AG09319 (cell line): ENCODE measurements at regions not wholly inside any gene's neighbourhood (a gene's known extent, or its start where the extent isn't known, plus 50 kb on each side); places are given as distances from the start of the nearest gene placed in this dataset.
A peak's percentile ranks its signal among the peaks of the same experiment; 100 is the strongest.

Experiments
- DNase-seq: peaks from one replicate; pipeline ENCODE4 v3.0.0-alpha.2; 2010; ENCODE audit warnings: low read depth; ENCODE audit errors: extremely low read depth
- TF ChIP-seq, protein P1 (sequence below): IDR thresholded peaks from 2 replicates; pipeline ENCODE4 v1.5.1; 2011; ENCODE audit warnings: low read depth, mild to moderate bottlenecking, inconsistent platforms, low read length, moderate library complexity

DNA sequence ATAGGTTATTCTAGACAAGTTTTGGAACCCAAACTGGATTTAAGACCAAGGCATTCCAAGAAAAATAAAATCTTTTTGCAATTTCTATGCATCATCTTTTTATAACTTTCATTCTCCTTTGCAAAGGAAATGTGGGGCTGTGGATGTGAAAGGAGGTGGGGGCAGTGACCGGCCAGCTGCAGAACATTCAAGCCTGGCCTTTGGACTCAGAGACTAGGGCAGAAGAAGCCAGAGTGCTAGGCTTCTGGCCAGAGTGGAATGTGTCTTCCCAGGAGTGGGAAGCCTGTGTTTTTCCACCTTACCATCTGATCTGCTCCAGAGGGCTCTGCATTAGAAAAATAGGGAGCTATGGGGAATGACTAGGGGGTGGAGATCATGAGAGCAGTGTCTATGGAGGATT, 148.5 kb downstream of the C9orf152 start:
- TF ChIP-seq, protein P1, sequence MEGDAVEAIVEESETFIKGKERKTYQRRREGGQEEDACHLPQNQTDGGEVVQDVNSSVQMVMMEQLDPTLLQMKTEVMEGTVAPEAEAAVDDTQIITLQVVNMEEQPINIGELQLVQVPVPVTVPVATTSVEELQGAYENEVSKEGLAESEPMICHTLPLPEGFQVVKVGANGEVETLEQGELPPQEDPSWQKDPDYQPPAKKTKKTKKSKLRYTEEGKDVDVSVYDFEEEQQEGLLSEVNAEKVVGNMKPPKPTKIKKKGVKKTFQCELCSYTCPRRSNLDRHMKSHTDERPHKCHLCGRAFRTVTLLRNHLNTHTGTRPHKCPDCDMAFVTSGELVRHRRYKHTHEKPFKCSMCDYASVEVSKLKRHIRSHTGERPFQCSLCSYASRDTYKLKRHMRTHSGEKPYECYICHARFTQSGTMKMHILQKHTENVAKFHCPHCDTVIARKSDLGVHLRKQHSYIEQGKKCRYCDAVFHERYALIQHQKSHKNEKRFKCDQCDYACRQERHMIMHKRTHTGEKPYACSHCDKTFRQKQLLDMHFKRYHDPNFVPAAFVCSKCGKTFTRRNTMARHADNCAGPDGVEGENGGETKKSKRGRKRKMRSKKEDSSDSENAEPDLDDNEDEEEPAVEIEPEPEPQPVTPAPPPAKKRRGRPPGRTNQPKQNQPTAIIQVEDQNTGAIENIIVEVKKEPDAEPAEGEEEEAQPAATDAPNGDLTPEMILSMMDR, result no peak
- no peak for DNase-seq

DNA sequence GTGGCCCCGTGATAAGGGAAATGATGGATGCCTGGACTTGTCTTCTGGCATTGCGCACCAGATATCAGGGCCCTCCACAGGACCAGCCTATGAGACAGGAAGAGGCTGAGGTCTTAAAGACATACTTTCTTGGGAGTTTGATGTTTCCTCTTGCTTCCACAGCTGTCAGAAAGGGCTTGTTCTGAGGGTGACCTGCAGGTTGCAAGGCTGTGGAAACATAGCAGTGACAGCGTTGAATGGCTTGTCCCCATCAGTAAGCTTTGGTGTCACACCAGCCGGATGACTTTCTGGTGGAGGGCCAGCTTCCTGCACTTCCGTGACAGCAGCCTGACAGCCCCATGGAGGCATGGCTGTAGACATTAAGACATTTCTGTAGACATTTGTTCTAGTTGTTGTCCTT, 143.2 kb downstream of the C9orf152 start:
- no peak for DNase-seq
- TF ChIP-seq, protein P1, result no peak

DNA sequence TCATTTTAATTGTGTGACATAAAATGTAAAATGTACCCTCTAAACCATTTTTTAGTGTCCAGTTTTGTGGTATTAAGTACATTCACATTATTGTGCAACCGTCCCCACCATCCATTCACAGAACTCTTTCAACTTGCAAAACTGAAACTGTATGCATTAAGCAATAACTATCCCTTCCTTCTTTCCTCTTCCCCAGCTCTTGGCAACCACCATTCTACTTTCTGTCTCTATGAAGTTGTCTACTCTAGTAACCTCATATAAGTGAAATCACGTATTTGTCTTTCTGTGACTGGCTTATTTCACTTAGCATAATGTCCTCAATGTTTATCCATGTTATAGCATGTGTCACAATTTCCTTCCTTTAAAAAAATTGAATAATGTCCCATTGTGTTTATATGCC, 142.4 kb downstream of the C9orf152 start:
- DNase-seq, result no peak
- TF ChIP-seq, protein P1, result no peak

DNA sequence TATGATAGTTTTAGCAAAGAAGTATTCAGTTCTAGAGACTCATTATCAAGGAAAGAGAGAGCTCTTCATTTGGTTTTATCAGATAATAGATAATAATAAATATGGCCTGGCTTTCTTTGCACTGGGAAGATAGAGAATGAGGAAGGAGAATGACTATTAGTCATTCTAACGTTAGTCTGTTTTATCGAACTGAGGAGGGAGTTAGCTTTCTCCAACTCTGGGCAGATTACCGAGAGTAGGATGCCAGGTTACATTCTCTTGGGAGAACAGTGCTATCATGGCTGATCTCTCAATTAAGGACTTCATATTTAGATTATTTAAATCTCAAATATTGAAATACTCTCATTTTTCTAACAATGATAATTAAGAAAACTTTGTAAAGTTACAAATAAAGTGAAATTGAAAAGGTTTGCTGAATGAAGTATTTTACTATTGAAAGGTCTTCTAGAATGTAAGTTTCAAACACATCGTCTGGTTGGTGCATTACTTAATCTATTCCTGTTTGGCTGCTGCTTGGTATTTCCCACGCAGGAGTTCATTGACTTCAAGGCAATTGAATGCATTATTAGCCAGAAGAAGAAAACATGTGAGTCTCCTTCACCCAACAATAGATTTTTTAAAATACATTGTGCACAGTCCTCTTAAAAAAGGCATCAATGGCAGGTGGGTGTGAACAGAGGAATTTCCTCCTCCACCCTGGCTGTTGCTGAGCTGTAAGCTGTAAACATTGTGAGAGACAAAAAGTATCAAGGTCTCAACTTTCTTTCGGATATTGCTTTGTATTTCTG, 140.8 kb downstream of the C9orf152 start:
- TF ChIP-seq, protein P1, result no peak
- no peak for DNase-seq

DNA sequence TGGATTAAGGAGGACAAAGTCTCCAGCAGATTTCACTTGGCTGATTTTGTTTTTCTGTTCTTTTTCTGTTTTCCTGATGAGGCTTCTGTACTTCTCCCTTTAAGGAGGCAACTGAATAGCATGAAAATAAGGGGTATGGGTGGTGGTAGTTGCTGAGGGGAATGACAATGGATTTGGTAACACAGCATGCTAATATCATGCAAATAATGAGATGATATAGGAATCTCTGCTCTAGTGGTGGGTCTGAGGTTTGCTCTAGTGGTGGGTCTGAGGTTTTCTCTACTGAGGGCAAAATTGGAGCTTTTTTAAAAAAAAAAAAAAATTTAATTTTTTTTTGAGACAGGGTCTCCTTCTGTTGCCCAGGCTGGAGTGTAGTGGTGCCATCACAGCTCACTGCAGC, 139.7 kb downstream of the C9orf152 start:
- DNase-seq, result no peak
- TF ChIP-seq, protein P1, result no peak

DNA sequence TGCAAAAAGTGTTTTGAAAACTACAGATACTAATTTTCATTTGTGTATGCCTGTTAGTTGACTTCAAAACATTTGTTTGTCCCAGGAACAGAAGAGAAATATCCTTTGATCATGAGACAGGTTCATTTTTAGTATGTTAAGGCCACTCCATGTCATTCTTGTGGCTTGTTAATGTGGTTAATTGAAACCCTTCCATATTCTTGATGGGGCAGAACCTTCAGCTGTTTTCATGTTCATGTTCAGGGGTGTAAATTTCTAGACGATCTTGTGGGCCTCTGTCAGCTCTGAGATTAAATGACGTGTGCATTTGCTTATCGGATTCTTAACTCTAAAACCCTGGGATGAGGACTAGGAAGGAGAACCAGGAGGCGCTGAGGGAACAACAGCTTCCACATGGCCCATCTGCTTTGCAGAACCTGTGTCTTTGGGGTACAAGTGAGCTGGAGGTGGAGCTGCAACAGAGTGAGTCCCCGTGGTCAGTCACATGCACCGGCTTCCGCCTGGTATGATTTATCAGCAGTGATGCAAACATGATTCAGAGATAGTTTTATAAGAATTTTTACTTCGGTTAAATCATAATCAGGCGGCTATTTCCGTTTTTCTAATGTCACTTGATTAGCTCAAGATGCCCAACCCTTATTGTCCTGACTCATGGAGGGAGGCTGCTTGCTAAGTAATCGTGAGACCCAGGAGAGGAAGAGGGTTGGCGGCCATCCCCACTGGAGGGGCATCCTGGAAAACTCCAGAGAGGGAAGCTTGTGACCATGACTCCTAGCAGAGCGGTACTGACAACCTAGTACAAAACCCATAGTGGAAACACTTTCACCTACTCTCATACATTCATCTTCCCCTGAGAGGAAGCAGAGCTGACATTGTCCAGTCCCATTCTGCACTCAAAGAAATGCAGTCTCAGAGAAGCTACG, 138.4 kb downstream of the C9orf152 start:
- TF ChIP-seq, protein P1, result no peak; the same call in 1 of the 2 replicates
- peak; percentile 84 for DNase-seq
